ENCODE measurements at regions not wholly inside any gene's neighbourhood (a gene's known extent, or its start where the extent isn't known, plus 50 kb on each side); places are given as distances from the start of the nearest gene placed in this dataset.
"Not testable (repeated sequence)": the region's sequence is repeated elsewhere in the genome, so short reads cannot be mapped to it uniquely, and the experiment has no call there.

DNA sequence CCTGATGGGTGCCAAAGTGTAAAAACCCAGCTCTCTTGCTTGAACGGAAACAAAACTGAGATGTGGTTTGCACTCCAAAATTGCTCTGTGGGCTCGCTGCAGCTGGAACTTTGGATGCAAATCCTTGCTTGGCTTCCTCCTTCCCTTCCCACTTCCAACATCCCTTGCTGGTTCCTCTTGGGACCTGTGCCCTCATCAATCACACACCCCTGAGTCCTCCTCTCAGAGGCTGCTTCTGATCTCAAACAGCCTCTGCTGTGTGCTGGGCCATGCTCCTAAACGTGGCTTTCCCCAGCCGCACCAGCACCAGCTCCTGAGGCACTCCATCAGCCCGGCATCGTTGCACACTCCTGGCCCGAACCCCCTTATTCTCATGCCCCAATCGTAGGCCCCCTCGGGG lies 124.3 kb upstream of the RAB4A start:
- H3K4me3 ChIP-seq (ENCODE audit: low read depth, low read length), result no peak overlapping the region
- no peak for DNase-seq (ENCODE audit: low read depth)
- TF ChIP-seq, protein P1, sequence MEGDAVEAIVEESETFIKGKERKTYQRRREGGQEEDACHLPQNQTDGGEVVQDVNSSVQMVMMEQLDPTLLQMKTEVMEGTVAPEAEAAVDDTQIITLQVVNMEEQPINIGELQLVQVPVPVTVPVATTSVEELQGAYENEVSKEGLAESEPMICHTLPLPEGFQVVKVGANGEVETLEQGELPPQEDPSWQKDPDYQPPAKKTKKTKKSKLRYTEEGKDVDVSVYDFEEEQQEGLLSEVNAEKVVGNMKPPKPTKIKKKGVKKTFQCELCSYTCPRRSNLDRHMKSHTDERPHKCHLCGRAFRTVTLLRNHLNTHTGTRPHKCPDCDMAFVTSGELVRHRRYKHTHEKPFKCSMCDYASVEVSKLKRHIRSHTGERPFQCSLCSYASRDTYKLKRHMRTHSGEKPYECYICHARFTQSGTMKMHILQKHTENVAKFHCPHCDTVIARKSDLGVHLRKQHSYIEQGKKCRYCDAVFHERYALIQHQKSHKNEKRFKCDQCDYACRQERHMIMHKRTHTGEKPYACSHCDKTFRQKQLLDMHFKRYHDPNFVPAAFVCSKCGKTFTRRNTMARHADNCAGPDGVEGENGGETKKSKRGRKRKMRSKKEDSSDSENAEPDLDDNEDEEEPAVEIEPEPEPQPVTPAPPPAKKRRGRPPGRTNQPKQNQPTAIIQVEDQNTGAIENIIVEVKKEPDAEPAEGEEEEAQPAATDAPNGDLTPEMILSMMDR (conservative IDR thresholded peaks at IDR 0.05; ENCODE audit: low read depth, low read length), result no peak

DNA sequence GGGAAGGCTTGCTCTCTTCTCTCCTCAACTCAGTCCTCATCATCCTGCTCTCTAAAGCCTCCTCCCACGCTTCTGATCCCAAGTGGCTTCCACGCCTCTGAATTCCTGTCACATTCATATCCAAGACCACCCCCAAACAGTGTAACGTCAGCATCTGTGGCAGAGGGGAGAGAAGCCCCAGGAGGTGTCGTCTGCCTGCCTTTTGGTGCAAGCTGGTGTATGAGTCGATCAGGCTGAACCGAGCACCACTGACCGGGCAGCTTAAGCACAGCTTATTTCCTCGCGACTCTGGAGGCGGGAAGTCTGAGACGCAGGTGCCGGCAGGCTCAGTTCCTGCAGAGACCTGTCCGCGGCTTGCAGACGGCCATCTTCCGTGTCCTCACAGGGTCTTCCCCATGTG lies 123.8 kb upstream of the RAB4A start:
- TF ChIP-seq, protein P1 (conservative IDR thresholded peaks at IDR 0.05; ENCODE audit: low read depth, low read length), result no peak
- H3K4me3 ChIP-seq (ENCODE audit: low read depth, low read length), result no peak overlapping the region
- DNase-seq (ENCODE audit: low read depth), result no peak

DNA sequence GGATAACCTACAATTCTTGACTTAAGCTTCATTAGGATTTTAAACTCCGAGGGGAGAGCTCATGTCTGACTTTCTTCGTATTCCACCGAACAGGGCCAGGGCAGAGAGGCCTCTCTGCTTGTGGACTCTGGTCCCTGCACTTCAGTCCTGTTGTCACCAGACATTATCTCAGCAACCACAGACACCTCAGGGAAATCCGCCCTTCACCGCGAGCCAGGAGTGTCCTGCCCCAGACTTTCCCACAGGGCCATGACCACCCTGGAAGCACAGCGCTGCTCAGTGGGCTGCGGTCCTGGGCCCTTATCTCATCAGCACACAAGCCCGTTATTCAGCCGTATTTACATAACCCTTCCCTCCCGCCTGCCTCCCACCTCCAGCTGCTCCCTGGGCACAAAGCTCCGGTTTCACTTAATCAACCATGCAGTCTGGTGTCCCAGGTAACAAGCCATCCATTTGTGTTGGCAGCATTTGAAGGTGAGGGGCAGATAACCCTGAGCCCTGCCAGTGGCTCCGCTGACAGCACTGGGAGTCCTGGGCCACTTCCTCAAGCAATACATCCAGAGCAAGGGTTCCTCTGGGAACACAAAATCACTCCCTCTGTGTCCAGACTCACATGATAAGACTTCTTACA lies 122.8 kb upstream of the RAB4A start:
- TF ChIP-seq, protein P1 (conservative IDR thresholded peaks at IDR 0.05; ENCODE audit: low read depth, low read length), result no peak
- DNase-seq (ENCODE audit: low read depth), result no peak
- H3K4me3 ChIP-seq (ENCODE audit: low read depth, low read length), result no peak overlapping the region

- no peak overlapping the region for H3K4me3 ChIP-seq (ENCODE audit: low read depth, low read length)
- DNase-seq (ENCODE audit: low read depth), result no peak
- TF ChIP-seq, protein P1 (conservative IDR thresholded peaks at IDR 0.05; ENCODE audit: low read depth, low read length), result no peak
These were observed 122.2 kb upstream of the RAB4A start for GRCh38 chr1:229148743-229149142.

DNA sequence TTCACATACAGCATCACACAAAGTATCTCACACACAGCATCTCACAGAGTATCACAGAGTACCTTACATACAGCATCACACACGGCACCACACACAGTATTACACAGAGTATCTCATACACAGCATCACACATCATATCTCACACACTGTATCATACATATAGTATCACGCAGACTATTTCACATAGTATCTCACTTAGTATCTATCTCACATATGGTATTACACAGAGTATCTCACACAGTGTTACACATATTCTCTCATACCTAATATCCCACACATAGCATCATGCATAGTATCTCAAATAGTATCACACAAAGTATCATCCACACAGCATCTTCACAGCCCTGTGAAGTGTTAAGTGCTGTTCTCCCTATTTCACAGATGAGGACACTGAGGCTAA lies 121.5 kb upstream of the RAB4A start:
- no peak overlapping the region for H3K4me3 ChIP-seq (ENCODE audit: low read depth, low read length)
- no peak for DNase-seq (ENCODE audit: low read depth)
- TF ChIP-seq, protein P1 (conservative IDR thresholded peaks at IDR 0.05; ENCODE audit: low read depth, low read length), result no peak

- no peak for DNase-seq (ENCODE audit: low read depth)
- TF ChIP-seq, protein P1 (conservative IDR thresholded peaks at IDR 0.05; ENCODE audit: low read depth, low read length), result no peak
- no peak overlapping the region for H3K4me3 ChIP-seq (ENCODE audit: low read depth, low read length)
These were observed 120.4 kb upstream of the RAB4A start for GRCh38 chr1:229150518-229150917.

GRCh38 chr1:229151412-229151811 lies 119.5 kb upstream of the RAB4A start:
- not testable (repeated sequence) for DNase-seq (ENCODE audit: low read depth); H3K4me3 ChIP-seq (ENCODE audit: low read depth, low read length)
